Common myeloid progenitor, CD34-positive (primary cell): ENCODE measurements at regions not wholly inside any gene's neighbourhood (a gene's known extent, or its start where the extent isn't known, plus 50 kb on each side); places are given as distances from the start of the nearest gene placed in this dataset.
"Not testable (repeated sequence)": the region's sequence is repeated elsewhere in the genome, so short reads cannot be mapped to it uniquely, and the experiment has no call there.

Experiments used
- CTCF ChIA-PET: fragments of 350-600 bp; sonication (Branson Sonifier 250); formaldehyde crosslinking; loops from one replicate; lab custom pipeline; 2021; ENCODE audit warnings: antibody characterized with exemption; lab: Charles Lee
- POLR2A ChIA-PET: fragments of 350-600 bp; sonication (Branson Sonifier 250); formaldehyde crosslinking; loops from one replicate; lab custom pipeline; 2021; ENCODE audit warnings: antibody characterized with exemption; lab: Charles Lee
- DNase-seq, 3 donors: peaks; one replicate each; pipeline versions ENCODE4 v3.0.0 to v3.0.0-alpha.2; 2013
- H3K27ac ChIP-seq, 2 experiments: 1 replicate in 1 of 2; 2 replicates in 1 of 2; pipeline ENCODE4 v1.7.0; 2013; ENCODE audit warnings: inconsistent platforms in 2 of 2, low read length in 2 of 2, mild to moderate bottlenecking in 2 of 2, low read depth in 1 of 2, moderate library complexity in 1 of 2; ENCODE audit not compliant: severe bottlenecking in 2 of 2, insufficient read depth in 1 of 2, poor library complexity in 1 of 2
- H3K27me3 ChIP-seq, 5 experiments: replicated peaks in 2 of 5; 1 replicate in 3 of 5; 2 replicates in 2 of 5; pipeline versions ENCODE4 v1.6.1 to v1.7.0; 2013; ENCODE audit warnings: low read length in 4 of 5, mild to moderate bottlenecking in 2 of 5, moderate library complexity in 2 of 5, inconsistent platforms in 1 of 5; ENCODE audit not compliant: insufficient read depth in 5 of 5, control insufficient read depth in 4 of 5
- H3K36me3 ChIP-seq, 4 experiments: 1 replicate in 2 of 4; 2 replicates in 2 of 4; pipeline versions ENCODE4 v1.6.1 to v1.7.0; 2013; ENCODE audit warnings: low read length in 3 of 4, control low read depth in 1 of 4, mild to moderate bottlenecking in 1 of 4; ENCODE audit not compliant: control insufficient read depth in 4 of 4, insufficient read depth in 4 of 4
- H3K4me1 ChIP-seq, 4 experiments: 1 replicate in 3 of 4; 2 replicates in 1 of 4; pipeline versions ENCODE4 v1.6.1 to v1.7.1; 2013; ENCODE audit warnings: low read length in 3 of 4, mild to moderate bottlenecking in 3 of 4, control low read depth in 1 of 4, inconsistent platforms in 1 of 4, moderate library complexity in 1 of 4; ENCODE audit not compliant: control insufficient read depth in 4 of 4, insufficient read depth in 4 of 4; ENCODE audit errors: control extremely low read depth in 1 of 4
- H3K4me3 ChIP-seq, 7 experiments: 1 replicate in 4 of 7; 2 replicates in 3 of 7; pipeline versions ENCODE4 v1.5.1 to v1.7.0; 2013; ENCODE audit warnings: mild to moderate bottlenecking in 7 of 7, low read length in 6 of 7, moderate library complexity in 6 of 7, inconsistent platforms in 2 of 7, low read depth in 2 of 7, control low read depth in 1 of 7; ENCODE audit not compliant: insufficient read depth in 4 of 7, control insufficient read depth in 1 of 7; ENCODE audit errors: extremely low read depth in 1 of 7
- H3K9me3 ChIP-seq, 5 experiments: 1 replicate in 4 of 5; 2 replicates in 1 of 5; pipeline versions ENCODE4 v1.6.1 to v1.7.1; 2013; ENCODE audit warnings: low read length in 4 of 5, mild to moderate bottlenecking in 2 of 5, inconsistent platforms in 1 of 5, low read depth in 1 of 5, moderate library complexity in 1 of 5; ENCODE audit not compliant: control insufficient read depth in 4 of 5, insufficient read depth in 2 of 5; ENCODE audit errors: control extremely low read depth in 1 of 5
- WGBS: methylation state at CpG from one replicate; pipeline ENCODE4 v1.1.5; 2013; ENCODE audit not compliant: insufficient coverage; 5-methylcytosine and 5-hydroxymethylcytosine counted together

- H3K9me3 ChIP-seq, DNase-seq, POLR2A ChIA-PET, H3K4me1 ChIP-seq, H3K27me3 ChIP-seq, H3K4me3 ChIP-seq, H3K36me3 ChIP-seq, H3K27ac ChIP-seq, CTCF ChIA-PET: not testable (repeated sequence)
- 89% methylated on average over 6 of the region's 8 CpGs for WGBS
Observed at GRCh38 chr2:95753812-95754211, 162.0 kb downstream of the TRIM43 start.

GRCh38 chr2:95754213-95754612, 162.4 kb downstream of the TRIM43 start:
- H3K27me3 ChIP-seq, DNase-seq, H3K27ac ChIP-seq, H3K4me1 ChIP-seq, POLR2A ChIA-PET, H3K36me3 ChIP-seq, H3K9me3 ChIP-seq, H3K4me3 ChIP-seq, CTCF ChIA-PET: not testable (repeated sequence)
- 64% methylated on average over 2 of the region's 6 CpGs for WGBS

- WGBS = no CpG with 5 or more reads among the region's 15 CpGs
- POLR2A ChIA-PET = not testable (repeated sequence)
Observed at GRCh38 chr2:95754819-95755563, 163.2 kb downstream of the TRIM43 start.

GRCh38 chr2:95755956-95756669, 164.3 kb downstream of the TRIM43 start:
- WGBS = 97% methylated on average over 4 of the region's 7 CpGs
- H3K27me3 ChIP-seq, H3K36me3 ChIP-seq, H3K9me3 ChIP-seq, H3K27ac ChIP-seq, H3K4me1 ChIP-seq, POLR2A ChIA-PET, DNase-seq, CTCF ChIA-PET, H3K4me3 ChIP-seq: not testable (repeated sequence)

More at GRCh38 chr2:95754819-95755563, 163.2 kb downstream of the TRIM43 start:
- CTCF ChIA-PET, H3K27ac ChIP-seq, H3K36me3 ChIP-seq, H3K9me3 ChIP-seq, DNase-seq, H3K4me3 ChIP-seq, H3K4me1 ChIP-seq, H3K27me3 ChIP-seq: not testable (repeated sequence)

- DNase-seq = no peak
- H3K4me3 ChIP-seq = no peak overlapping the region
- ChIA-PET POLR2A (no interaction called here), CTCF (no interaction called here)
- no peaks in the 10 kb centered on the region for H3K27me3 ChIP-seq
- no peaks in the 10 kb centered on the region for H3K4me1 ChIP-seq
- no peaks in the 10 kb centered on the region for H3K36me3 ChIP-seq
- WGBS = 63% methylated on average over 2 of the region's 2 CpGs
- no peaks in the 10 kb centered on the region for H3K9me3 ChIP-seq
- H3K27ac ChIP-seq = no peak overlapping the region
Observed at GRCh38 chr2:95757988-95758387, 166.2 kb downstream of the TRIM43 start.

- Histone ChIP-seq H3K27me3 (no peaks in the 10 kb centered on the region), H3K9me3 (no peaks in the 10 kb centered on the region), H3K4me1 (no peaks in the 10 kb centered on the region), H3K27ac (no peak overlapping the region), H3K36me3 (no peaks in the 10 kb centered on the region), H3K4me3 (no peak overlapping the region)
- WGBS = 97% methylated on average over 4 of the region's 4 CpGs
- POLR2A ChIA-PET = no interaction called here
- CTCF ChIA-PET = no interaction called here
- no peak for DNase-seq
Observed at GRCh38 chr2:95759481-95760246, 167.9 kb downstream of the TRIM43 start.
